HEK293 (cell line): ENCODE measurements at regions not wholly inside any gene's neighbourhood (a gene's known extent, or its start where the extent isn't known, plus 50 kb on each side); places are given as distances from the start of the nearest gene placed in this dataset.

Experiments used
- RBAK ChIP-seq: fragments of 450-650 bp; formaldehyde crosslinking; IDR thresholded peaks from 2 replicates; pipeline ENCODE4 v1.5.1; 2016; ENCODE audit warnings: missing biosample characterization, missing genetic modification characterization
- SP2 ChIP-seq: fragments of 450-650 bp; formaldehyde crosslinking; IDR thresholded peaks from 2 replicates; pipeline ENCODE4 v1.5.1; 2016; ENCODE audit warnings: missing biosample characterization, missing genetic modification characterization
- ZNF121 ChIP-seq: fragments of 450-650 bp; formaldehyde crosslinking; IDR thresholded peaks from 2 replicates; pipeline ENCODE4 v1.5.1; 2016; ENCODE audit warnings: missing biosample characterization, missing genetic modification characterization
- ZNF214 ChIP-seq: fragments of 450-650 bp; formaldehyde crosslinking; IDR thresholded peaks from 2 replicates; pipeline ENCODE4 v1.5.1; 2017; ENCODE audit warnings: missing biosample characterization, mild to moderate bottlenecking, missing genetic modification characterization, borderline replicate concordance
- ZNF274 ChIP-seq, 2 experiments: fragments of 200-500 bp in 1 of 2; fragments of 450-650 bp in 1 of 2; sonication (Bioruptor generic) in 1 of 2; formaldehyde crosslinking in 1 of 2; IDR thresholded peaks; 2 replicates each; pipeline versions ENCODE4 v1.5.1 to v1.6.1; 2014 to 2016; ENCODE audit warnings: borderline replicate concordance in 1 of 2, inconsistent platforms in 1 of 2, low read length in 1 of 2, missing biosample characterization in 1 of 2, missing genetic modification characterization in 1 of 2
- ZNF311 ChIP-seq: fragments of 450-650 bp; formaldehyde crosslinking; IDR thresholded peaks from 2 replicates; pipeline ENCODE4 v1.5.1; 2017; ENCODE audit warnings: missing biosample characterization, missing genetic modification characterization, borderline replicate concordance
- ZNF391 ChIP-seq: fragments of 450-650 bp; formaldehyde crosslinking; IDR thresholded peaks from 2 replicates; pipeline ENCODE4 v1.5.1; 2016; ENCODE audit warnings: low read depth, missing biosample characterization, missing genetic modification characterization, borderline replicate concordance
- ZNF518A ChIP-seq: fragments of 450-650 bp; formaldehyde crosslinking; conservative IDR thresholded peaks from 2 replicates; pipeline ENCODE4 v1.5.1; 2016; ENCODE audit warnings: low read depth, missing biosample characterization, missing genetic modification characterization
- ZNF623 ChIP-seq: fragments of 450-650 bp; formaldehyde crosslinking; IDR thresholded peaks from 2 replicates; pipeline ENCODE4 v1.5.1; 2016; ENCODE audit warnings: missing biosample characterization, missing genetic modification characterization
- TF ChIP-seq, protein P1 (sequence below): fragments of 450-650 bp; formaldehyde crosslinking; IDR thresholded peaks from 2 replicates; pipeline ENCODE4 v1.5.1; 2016; ENCODE audit warnings: missing biosample characterization, missing genetic modification characterization
- TF ChIP-seq, protein P2 (sequence below): fragments of 450-650 bp; formaldehyde crosslinking; IDR thresholded peaks from 2 replicates; pipeline ENCODE4 v1.5.1; 2016; ENCODE audit warnings: missing biosample characterization, missing genetic modification characterization

- TF ChIP-seq ZNF391 (no peak), SP2 (tag by site-specific recombination) (no peak), ZNF311 (tag by site-specific recombination) (no peak), ZNF623 (tag by site-specific recombination) (no peak), ZNF518A (tag by site-specific recombination) (no peak), RBAK (tag by site-specific recombination) (no peak), ZNF214 (tag by site-specific recombination) (no peak), ZNF121 (tag by site-specific recombination) (no peak), ZNF274 (IDR thresholded peaks at IDR 0.05; ENCODE audit: low read length) (no peak), ZNF274 (tag by site-specific recombination; IDR thresholded peaks at IDR 0.05; ENCODE audit: borderline replicate concordance) (no peak)
- TF ChIP-seq, protein P1, sequence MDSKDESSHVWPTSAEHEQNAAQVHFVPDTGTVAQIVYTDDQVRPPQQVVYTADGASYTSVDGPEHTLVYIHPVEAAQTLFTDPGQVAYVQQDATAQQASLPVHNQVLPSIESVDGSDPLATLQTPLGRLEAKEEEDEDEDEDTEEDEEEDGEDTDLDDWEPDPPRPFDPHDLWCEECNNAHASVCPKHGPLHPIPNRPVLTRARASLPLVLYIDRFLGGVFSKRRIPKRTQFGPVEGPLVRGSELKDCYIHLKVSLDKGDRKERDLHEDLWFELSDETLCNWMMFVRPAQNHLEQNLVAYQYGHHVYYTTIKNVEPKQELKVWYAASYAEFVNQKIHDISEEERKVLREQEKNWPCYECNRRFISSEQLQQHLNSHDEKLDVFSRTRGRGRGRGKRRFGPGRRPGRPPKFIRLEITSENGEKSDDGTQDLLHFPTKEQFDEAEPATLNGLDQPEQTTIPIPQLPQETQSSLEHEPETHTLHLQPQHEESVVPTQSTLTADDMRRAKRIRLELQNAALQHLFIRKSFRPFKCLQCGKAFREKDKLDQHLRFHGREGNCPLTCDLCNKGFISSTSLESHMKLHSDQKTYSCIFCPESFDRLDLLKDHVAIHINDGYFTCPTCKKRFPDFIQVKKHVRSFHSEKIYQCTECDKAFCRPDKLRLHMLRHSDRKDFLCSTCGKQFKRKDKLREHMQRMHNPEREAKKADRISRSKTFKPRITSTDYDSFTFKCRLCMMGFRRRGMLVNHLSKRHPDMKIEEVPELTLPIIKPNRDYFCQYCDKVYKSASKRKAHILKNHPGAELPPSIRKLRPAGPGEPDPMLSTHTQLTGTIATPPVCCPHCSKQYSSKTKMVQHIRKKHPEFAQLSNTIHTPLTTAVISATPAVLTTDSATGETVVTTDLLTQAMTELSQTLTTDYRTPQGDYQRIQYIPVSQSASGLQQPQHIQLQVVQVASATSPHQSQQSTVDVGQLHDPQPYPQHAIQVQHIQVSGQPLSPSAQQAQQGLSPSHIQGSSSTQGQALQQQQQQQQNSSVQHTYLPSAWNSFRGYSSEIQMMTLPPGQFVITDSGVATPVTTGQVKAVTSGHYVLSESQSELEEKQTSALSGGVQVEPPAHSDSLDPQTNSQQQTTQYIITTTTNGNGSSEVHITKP: no peak
- TF ChIP-seq, protein P2, sequence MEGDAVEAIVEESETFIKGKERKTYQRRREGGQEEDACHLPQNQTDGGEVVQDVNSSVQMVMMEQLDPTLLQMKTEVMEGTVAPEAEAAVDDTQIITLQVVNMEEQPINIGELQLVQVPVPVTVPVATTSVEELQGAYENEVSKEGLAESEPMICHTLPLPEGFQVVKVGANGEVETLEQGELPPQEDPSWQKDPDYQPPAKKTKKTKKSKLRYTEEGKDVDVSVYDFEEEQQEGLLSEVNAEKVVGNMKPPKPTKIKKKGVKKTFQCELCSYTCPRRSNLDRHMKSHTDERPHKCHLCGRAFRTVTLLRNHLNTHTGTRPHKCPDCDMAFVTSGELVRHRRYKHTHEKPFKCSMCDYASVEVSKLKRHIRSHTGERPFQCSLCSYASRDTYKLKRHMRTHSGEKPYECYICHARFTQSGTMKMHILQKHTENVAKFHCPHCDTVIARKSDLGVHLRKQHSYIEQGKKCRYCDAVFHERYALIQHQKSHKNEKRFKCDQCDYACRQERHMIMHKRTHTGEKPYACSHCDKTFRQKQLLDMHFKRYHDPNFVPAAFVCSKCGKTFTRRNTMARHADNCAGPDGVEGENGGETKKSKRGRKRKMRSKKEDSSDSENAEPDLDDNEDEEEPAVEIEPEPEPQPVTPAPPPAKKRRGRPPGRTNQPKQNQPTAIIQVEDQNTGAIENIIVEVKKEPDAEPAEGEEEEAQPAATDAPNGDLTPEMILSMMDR (tag by site-specific recombination): no peak
Observed at GRCh38 chr12:125315771-125316170, 250.5 kb downstream of the AACS start.
